ENCODE measurements at regions not wholly inside any gene's neighbourhood (a gene's known extent, or its start where the extent isn't known, plus 50 kb on each side); places are given as distances from the start of the nearest gene placed in this dataset.
"Not testable (repeated sequence)": the region's sequence is repeated elsewhere in the genome, so short reads cannot be mapped to it uniquely, and the experiment has no call there.

- DNase-seq (ENCODE audit: low read depth) = no peak
- no peak overlapping the region for H3K4me3 ChIP-seq (ENCODE audit: low read depth, low read length)
- no peak for TF ChIP-seq CTCF (IDR thresholded peaks at IDR 0.05; ENCODE audit: low read depth, low read length, missing control alignments)
Measured at GRCh38 chr6:115442323-115442722, 618.4 kb downstream of the FRK start.

- DNase-seq (ENCODE audit: low read depth) = no peak
- H3K4me3 ChIP-seq (ENCODE audit: low read depth, low read length) = no peak overlapping the region
- no peak for TF ChIP-seq CTCF (IDR thresholded peaks at IDR 0.05; ENCODE audit: low read depth, low read length, missing control alignments)
Measured at GRCh38 chr6:115441651-115442050, 619.0 kb downstream of the FRK start.

- DNase-seq (ENCODE audit: low read depth) = no peak
- no peak for TF ChIP-seq CTCF (IDR thresholded peaks at IDR 0.05; ENCODE audit: low read depth, low read length, missing control alignments)
- H3K4me3 ChIP-seq (ENCODE audit: low read depth, low read length) = no peak overlapping the region
Measured at GRCh38 chr6:115415378-115415777, 645.3 kb downstream of the FRK start.

GRCh38 chr6:115414916-115415315 lies 645.8 kb downstream of the FRK start:
- not testable (repeated sequence) for H3K4me3 ChIP-seq (ENCODE audit: low read depth, low read length); DNase-seq (ENCODE audit: low read depth)

GRCh38 chr6:115411756-115412155 lies 648.9 kb downstream of the FRK start:
- no peak overlapping the region for H3K4me3 ChIP-seq (ENCODE audit: low read depth, low read length)
- DNase-seq (ENCODE audit: low read depth) = no peak
- TF ChIP-seq CTCF (IDR thresholded peaks at IDR 0.05; ENCODE audit: low read depth, low read length, missing control alignments) = no peak

GRCh38 chr6:115404446-115404845 lies 656.2 kb downstream of the FRK start:
- no peak overlapping the region for H3K4me3 ChIP-seq (ENCODE audit: low read depth, low read length)
- DNase-seq (ENCODE audit: low read depth) = no peak
- no peak for TF ChIP-seq CTCF (IDR thresholded peaks at IDR 0.05; ENCODE audit: low read depth, low read length, missing control alignments)

GRCh38 chr6:115398607-115399006 lies 662.1 kb downstream of the FRK start:
- no peak overlapping the region for H3K4me3 ChIP-seq (ENCODE audit: low read depth, low read length)
- DNase-seq (ENCODE audit: low read depth) = no peak
- TF ChIP-seq CTCF (IDR thresholded peaks at IDR 0.05; ENCODE audit: low read depth, low read length, missing control alignments) = no peak
